H1 (cell line): ENCODE measurements at regions not wholly inside any gene's neighbourhood (a gene's known extent, or its start where the extent isn't known, plus 50 kb on each side); places are given as distances from the start of the nearest gene placed in this dataset.

Source experiments
- CTCF ChIA-PET: fragments of 300-600 bp; sonication (Branson Sonifier 250); formaldehyde crosslinking; loops from one replicate; lab custom pipeline; 2021; ENCODE audit not compliant: partially characterized antibody; lab: Charles Lee
- POLR2A ChIA-PET: fragments of 300-600 bp; sonication (Branson Sonifier 250); formaldehyde crosslinking; loops from one replicate; lab custom pipeline; 2021; ENCODE audit warnings: inconsistent platforms; ENCODE audit not compliant: partially characterized antibody; lab: Charles Lee
- DNase-seq, 2 experiments: peaks; one replicate each; pipeline versions ENCODE4 v3.0.0 to v3.0.0-alpha.2; 2010 to 2022; ENCODE audit warnings: low spot score in 2 of 2, low read depth in 1 of 2, mixed read lengths in 1 of 2
- FAIRE-seq: peaks from 2 replicates; lab custom pipeline; 2011; peaks lifted over from hg19 to GRCh38; lab: Jason Lieb, UNC
- H2AFZ ChIP-seq: 2 replicates; pipeline ENCODE4 v1.8.1; 2012; ENCODE audit warnings: low read length, inconsistent platforms
- H2AK5ac ChIP-seq: 2 replicates; pipeline ENCODE4 v1.6.1; 2013; ENCODE audit warnings: low read depth, low read length
- H2BK120ac ChIP-seq: replicated peaks from 2 replicates; pipeline ENCODE3; 2013; ENCODE audit warnings: low read depth, low read length, inconsistent platforms
- H2BK12ac ChIP-seq: 2 replicates; pipeline ENCODE4 v1.6.1; 2013; ENCODE audit warnings: low read depth, low read length
- H2BK15ac ChIP-seq: 2 replicates; pipeline ENCODE4 v1.6.1; 2013; ENCODE audit warnings: low read length
- H2BK20ac ChIP-seq: 2 replicates; pipeline ENCODE4 v1.6.1; 2013; ENCODE audit warnings: low read length
- H2BK5ac ChIP-seq: 2 replicates; pipeline ENCODE4 v1.6.1; 2013; ENCODE audit warnings: low read depth, low read length
- H3K14ac ChIP-seq: 2 replicates; pipeline ENCODE4 v1.6.1; 2013; ENCODE audit warnings: inconsistent platforms; ENCODE audit not compliant: insufficient read length
- H3K18ac ChIP-seq: 2 replicates; pipeline ENCODE4 v1.6.1; 2013; ENCODE audit warnings: low read length; ENCODE audit errors: extremely low read depth
- H3K23ac ChIP-seq: 2 replicates; pipeline ENCODE4 v1.6.1; 2013; ENCODE audit warnings: inconsistent platforms; ENCODE audit not compliant: insufficient read length
- H3K23me2 ChIP-seq: 2 replicates; pipeline ENCODE4 v1.6.1; 2013; ENCODE audit warnings: low read depth, low read length
- H3K27ac ChIP-seq: 2 replicates; pipeline ENCODE4 v1.6.1; 2011; ENCODE audit warnings: low read depth, low read length, inconsistent platforms
- H3K27me3 ChIP-seq, 4 experiments: replicated peaks in 1 of 4; 1 replicate in 1 of 4; 2 replicates in 3 of 4; pipeline versions ENCODE4 v1.6.1 to v1.8.1; 2011 to 2013; ENCODE audit warnings: low read length in 3 of 4, mild to moderate bottlenecking in 3 of 4, inconsistent platforms in 2 of 4, mixed read lengths in 2 of 4, moderate library complexity in 1 of 4; ENCODE audit not compliant: control insufficient read depth in 3 of 4, insufficient read depth in 3 of 4; ENCODE audit errors: extremely low read depth in 1 of 4
- H3K36me3 ChIP-seq, 4 experiments: 2 replicates each; pipeline versions ENCODE4 v1.6.1 to v1.8.1; 2011 to 2013; ENCODE audit warnings: mild to moderate bottlenecking in 4 of 4, low read length in 3 of 4, moderate library complexity in 2 of 4, control low read depth in 1 of 4, inconsistent platforms in 1 of 4; ENCODE audit not compliant: insufficient read depth in 4 of 4, control insufficient read depth in 2 of 4
- H3K4ac ChIP-seq: replicated peaks from 2 replicates; pipeline ENCODE3; 2013; ENCODE audit warnings: low read length, low read depth, mixed read lengths, inconsistent platforms; ENCODE audit not compliant: insufficient read length
- H3K4me1 ChIP-seq, 4 experiments: replicated peaks in 1 of 4; 1 replicate in 1 of 4; 2 replicates in 3 of 4; pipeline versions ENCODE4 v1.6.1 to v1.8.1; 2011 to 2013; ENCODE audit warnings: low read length in 3 of 4, inconsistent platforms in 2 of 4, mixed read lengths in 1 of 4; ENCODE audit not compliant: insufficient read depth in 4 of 4, control insufficient read depth in 3 of 4
- H3K4me2 ChIP-seq, 2 experiments: 2 replicates each; pipeline versions ENCODE4 v1.6.1 to v1.8.1; 2011 to 2013; ENCODE audit warnings: low read depth in 2 of 2, low read length in 2 of 2, control low read depth in 1 of 2, inconsistent platforms in 1 of 2, mild to moderate bottlenecking in 1 of 2; ENCODE audit not compliant: insufficient read depth in 1 of 2
- H3K4me3 ChIP-seq, 4 experiments: fragments of 200-600, 300-600 bp in 1 of 4; sonication (generic), shearing (Covaris generic), sonication (Bioruptor Twin) in 1 of 4; 2 replicates each; pipeline versions ENCODE4 v1.5.1 to v1.8.1; 2011 to 2016; ENCODE audit warnings: low read length in 4 of 4, low read depth in 3 of 4, control low read depth in 2 of 4, inconsistent platforms in 2 of 4, mild to moderate bottlenecking in 2 of 4, mixed read lengths in 1 of 4, moderate library complexity in 1 of 4; ENCODE audit not compliant: insufficient read depth in 2 of 4; ENCODE audit errors: extremely low read depth in 1 of 4
- H3K56ac ChIP-seq: replicated peaks from 2 replicates; pipeline ENCODE3; 2013; ENCODE audit warnings: low read depth, mild to moderate bottlenecking, mixed read lengths, low read length, inconsistent platforms; ENCODE audit not compliant: insufficient read length
- H3K79me1 ChIP-seq: 2 replicates; pipeline ENCODE4 v1.6.1; 2013; ENCODE audit warnings: low read depth, low read length, control low read depth
- H3K79me2 ChIP-seq, 2 experiments: 2 replicates each; pipeline versions ENCODE4 v1.6.1 to v1.8.1; 2012 to 2013; ENCODE audit warnings: low read length in 2 of 2, mild to moderate bottlenecking in 2 of 2, inconsistent platforms in 1 of 2; ENCODE audit not compliant: insufficient read depth in 2 of 2, control insufficient read depth in 1 of 2
- H3K9ac ChIP-seq, 4 experiments: replicated peaks in 1 of 4; 1 replicate in 1 of 4; 2 replicates in 3 of 4; pipeline versions ENCODE4 v1.6.1 to v1.8.1; 2011 to 2013; ENCODE audit warnings: low read depth in 3 of 4, low read length in 3 of 4, control low read depth in 2 of 4, mild to moderate bottlenecking in 2 of 4, moderate library complexity in 2 of 4, inconsistent platforms in 1 of 4; ENCODE audit errors: extremely low read depth in 1 of 4
- H3K9me3 ChIP-seq, 2 experiments: 2 replicates each; pipeline versions ENCODE4 v1.6.1 to v1.8.1; 2012 to 2013; ENCODE audit warnings: mild to moderate bottlenecking in 2 of 2, moderate library complexity in 2 of 2, control low read depth in 1 of 2, inconsistent platforms in 1 of 2, low read depth in 1 of 2, low read length in 1 of 2, mixed read lengths in 1 of 2; ENCODE audit not compliant: insufficient read depth in 2 of 2
- H4K20me1 ChIP-seq, 2 experiments: replicated peaks in 1 of 2; 2 replicates each; pipeline versions ENCODE3 to v1.8.1; 2011 to 2013; ENCODE audit warnings: inconsistent platforms in 2 of 2, low read length in 2 of 2, mild to moderate bottlenecking in 1 of 2; ENCODE audit not compliant: insufficient read depth in 2 of 2, control insufficient read depth in 1 of 2
- H4K5ac ChIP-seq: 2 replicates; pipeline ENCODE4 v1.6.1; 2013; ENCODE audit warnings: low read length, low read depth, mixed read lengths, inconsistent platforms; ENCODE audit not compliant: insufficient read length
- H4K8ac ChIP-seq: 2 replicates; pipeline ENCODE4 v1.8.0; 2013; ENCODE audit warnings: mild to moderate bottlenecking, moderate library complexity, low read length, inconsistent platforms; ENCODE audit not compliant: insufficient read depth; ENCODE audit errors: extremely low read depth
- H4K91ac ChIP-seq: replicated peaks from 2 replicates; pipeline ENCODE3; 2013; ENCODE audit warnings: low read length, mixed read lengths, inconsistent platforms; ENCODE audit not compliant: insufficient read length
- BCL11A ChIP-seq, 2 experiments: IDR thresholded peaks; one replicate each; pipeline ENCODE4 v1.6.1; 2011; ENCODE audit warnings: low read depth in 2 of 2, low read length in 2 of 2, mild to moderate bottlenecking in 2 of 2
- TAF7 ChIP-seq: optimal IDR thresholded peaks from 2 replicates; pipeline ENCODE3; 2011; ENCODE audit warnings: low read depth, mild to moderate bottlenecking, inconsistent platforms, low read length, moderate library complexity, borderline replicate concordance
- WGBS, 2 experiments: shearing (Covaris generic) in 1 of 2; methylation state at CpG; one replicate each; pipeline versions ENCODE4 v1.1.6 to v1.1.7; 2013 to 2015; ENCODE audit warnings: low lambda C conversion rate in 2 of 2, mixed read lengths in 2 of 2, inconsistent platforms in 1 of 2, low coverage in 1 of 2, missing lambda C conversion rate in 1 of 2; ENCODE audit not compliant: insufficient replicate concordance in 2 of 2, insufficient coverage in 1 of 2, insufficient read length in 1 of 2; ENCODE audit errors: extremely low coverage in 1 of 2, missing lambda C conversion rate in 1 of 2; 5-methylcytosine and 5-hydroxymethylcytosine counted together

GRCh38 chr13:72556945-72557344, 170.5 kb downstream of the MZT1 start:
- Histone ChIP-seq H3K79me1 (no peaks in the 10 kb centered on the region), H4K8ac (no peak overlapping the region), H2AK5ac (no peak overlapping the region), H3K18ac (no peak overlapping the region), H2BK15ac (no peak overlapping the region), H3K27ac (no peak overlapping the region), H2BK5ac (no peak overlapping the region), H3K56ac (no peak overlapping the region), H3K79me2 (no peaks in the 10 kb centered on the region), H2BK20ac (no peak overlapping the region), H4K20me1 (no peaks in the 10 kb centered on the region), H3K14ac (no peak overlapping the region), H3K4me2 (no peak overlapping the region), H2BK12ac (no peak overlapping the region), H3K36me3 (no peaks in the 10 kb centered on the region), H3K9ac (no peak overlapping the region), H3K4me1 (no peaks in the 10 kb centered on the region), H3K9me3 (no peaks in the 10 kb centered on the region), H3K23me2 (no peaks in the 10 kb centered on the region), H3K27me3 (no peaks in the 10 kb centered on the region), H3K4ac (no peak overlapping the region), H2BK120ac (no peak overlapping the region), H3K23ac (no peak overlapping the region), H2AFZ (no peak overlapping the region), H3K4me3 (no peak overlapping the region), H4K5ac (no peak overlapping the region), H4K91ac (no peak overlapping the region)
- ChIA-PET CTCF (interaction anchor here (0.9 kb wide), 1 partner anchor 94 kb away, joined by 3 read pairs; no protein-coding TSS in a partner anchor), POLR2A (no interaction called here)
- FAIRE-seq: no peak
- DNase-seq: no peak
- WGBS, 2 experiments: 88 to 100% methylated on average over 1 of the region's 1 CpG
- TF ChIP-seq BCL11A (IDR thresholded peaks at IDR 0.05; ENCODE audit: low read depth in 2 of 2, low read length in 2 of 2) (no peak), TAF7 (no peak)
